PC-3 (cell line): ENCODE measurements at regions not wholly inside any gene's neighbourhood (a gene's known extent, or its start where the extent isn't known, plus 50 kb on each side); places are given as distances from the start of the nearest gene placed in this dataset.

Source experiments
- ATAC-seq: fragments of 200-7000 bp; cut with Tn5 transposase; 2 replicates; pipeline ENCODE4 v1.9.1; 2020; ENCODE audit warnings: mild to moderate bottlenecking, moderate library complexity
- BruUV-seq: library from RNA; stranded (reverse); fragments of 400-500 nt; replicated peaks from 2 replicates; lab custom pipeline; 2021; lab: Mats Ljungman, UMichigan
- CTCF ChIA-PET: fragments of 300-600 bp; sonication (Branson Sonifier 250); formaldehyde crosslinking; loops from one replicate; lab custom pipeline; 2022; ENCODE audit warnings: antibody characterized with exemption; lab: Charles Lee
- POLR2A ChIA-PET: fragments of 300-600 bp; sonication (Branson Sonifier 250); formaldehyde crosslinking; loops from one replicate; lab custom pipeline; 2022; ENCODE audit warnings: antibody characterized with exemption; ENCODE audit not compliant: unreplicated experiment; lab: Charles Lee
- DNase-seq: peaks from one replicate; pipeline ENCODE4 v3.0.0-alpha.2; 2015
- H2AFZ ChIP-seq: fragments of 300-600 bp; sonication (generic); 2 replicates; pipeline ENCODE4 v1.6.0; 2016; ENCODE audit warnings: antibody characterized with exemption, low read length
- H3F3A ChIP-seq: fragments of 300-600 bp; sonication (generic); one replicate; pipeline ENCODE4 v1.6.0; 2017; ENCODE audit warnings: antibody characterized with exemption, low read length, control low read depth, mild to moderate bottlenecking; ENCODE audit not compliant: unreplicated experiment
- H3K27ac ChIP-seq: fragments of 300-600 bp; sonication (generic); 2 replicates; pipeline ENCODE4 v1.5.1; 2016; ENCODE audit warnings: mild to moderate bottlenecking, low read length
- H3K27me3 ChIP-seq: fragments of 300-600 bp; sonication (generic); 2 replicates; pipeline ENCODE4 v1.6.1; 2016; ENCODE audit warnings: low read length, mixed read lengths
- H3K36me3 ChIP-seq: fragments of 300-600 bp; sonication (generic); 2 replicates; pipeline ENCODE4 v1.6.1; 2016; ENCODE audit warnings: low read depth, mixed run types, low read length, mixed read lengths
- H3K4me1 ChIP-seq: fragments of 300-600 bp; sonication (generic); 2 replicates; pipeline ENCODE4 v1.5.1; 2016; ENCODE audit warnings: low read length; ENCODE audit not compliant: insufficient read depth
- H3K4me2 ChIP-seq: fragments of 300-600 bp; sonication (generic); 2 replicates; pipeline ENCODE4 v1.6.0; 2016; ENCODE audit warnings: low read length
- H3K4me3 ChIP-seq: fragments of 300-600 bp; sonication (generic); 2 replicates; pipeline ENCODE4 v1.5.1; 2016; ENCODE audit warnings: mild to moderate bottlenecking, low read length, mixed read lengths
- H3K79me2 ChIP-seq: fragments of 300-600 bp; sonication (generic); 2 replicates; pipeline ENCODE4 v1.6.1; 2017; ENCODE audit warnings: low read length, mixed read lengths
- H3K9ac ChIP-seq: fragments of 300-600 bp; sonication (generic); 2 replicates; pipeline ENCODE4 v1.6.0; 2016; ENCODE audit warnings: mild to moderate bottlenecking, low read length
- H3K9me2 ChIP-seq: fragments of 300-600 bp; sonication (generic); replicated peaks from 2 replicates; pipeline ENCODE4 v1.6.1; 2016; ENCODE audit warnings: mixed run types, low read length, mixed read lengths
- H3K9me3 ChIP-seq: fragments of 300-600 bp; sonication (generic); 2 replicates; pipeline ENCODE4 v1.6.1; 2016; ENCODE audit warnings: low read length, mixed read lengths
- H4K20me1 ChIP-seq: fragments of 300-600 bp; sonication (generic); 2 replicates; pipeline ENCODE4 v1.6.1; 2016; ENCODE audit warnings: low read length, mixed read lengths
- CTCF ChIP-seq: fragments of 300-600 bp; sonication (generic); conservative IDR thresholded peaks from 2 replicates; pipeline ENCODE4 v1.5.1; 2017; ENCODE audit warnings: antibody characterized with exemption, low read depth, mild to moderate bottlenecking, low read length
- EZH2 ChIP-seq: fragments of 300-600 bp; sonication (generic); IDR thresholded peaks from one replicate; pipeline ENCODE4 v1.6.1; 2017; ENCODE audit warnings: antibody characterized with exemption, mild to moderate bottlenecking, low read length; ENCODE audit not compliant: unreplicated experiment
- EZH2phosphoT487 ChIP-seq: fragments of 300-600 bp; sonication (generic); IDR thresholded peaks from 2 replicates; pipeline ENCODE4 v1.6.1; 2018; ENCODE audit warnings: mild to moderate bottlenecking, antibody characterized with exemption, low read length, borderline replicate concordance
- intact Hi-C: fragments of 100-400 bp; cut with micrococcal nuclease; formaldehyde crosslinking; loops from 2 replicates; pipeline ENCODE4 v1.9.0; 2023

GRCh38 chr2:8438996-8439395 is 242.9 kb upstream of the ID2 start:
- Histone ChIP-seq H3K27me3 (no peaks in the 10 kb centered on the region), H3K4me2 (no peak overlapping the region), H2AFZ (no peak overlapping the region), H3K36me3 (no peaks in the 10 kb centered on the region), H3K27ac (no peak overlapping the region), H3K9ac (no peak overlapping the region), H3K79me2 (no peaks in the 10 kb centered on the region), H3F3A (no peaks in the 10 kb centered on the region), H3K9me2 (no peaks in the 10 kb centered on the region), H3K4me3 (no peak overlapping the region), H3K4me1 (peaks cover 4% of the 10 kb centered on the region; the same call in 1 of the 2 replicates), H3K9me3 (no peaks in the 10 kb centered on the region), H4K20me1 (no peaks in the 10 kb centered on the region)
- BruUV-seq, result no TSS peak
- no peak for DNase-seq
- intact Hi-C loops, result no loop called here
- no peak for ATAC-seq
- ChIA-PET CTCF (no interaction called here), POLR2A (no interaction called here)
- TF ChIP-seq EZH2, result no peak
- no peak for TF ChIP-seq EZH2phosphoT487
- TF ChIP-seq CTCF, result no peak

GRCh38 chr2:8440029-8440778 is 241.7 kb upstream of the ID2 start:
- no TSS peak for BruUV-seq
- H4K20me1 ChIP-seq, result no peaks in the 10 kb centered on the region
- ChIA-PET POLR2A (no interaction called here), CTCF (no interaction called here)
- TF ChIP-seq CTCF (no peak), EZH2phosphoT487 (no peak), EZH2 (no peak)
- H3F3A ChIP-seq, result no peaks in the 10 kb centered on the region
- no peak overlapping the region for H3K4me3 ChIP-seq
- no peaks in the 10 kb centered on the region for H3K9me3 ChIP-seq
- H3K79me2 ChIP-seq, result no peaks in the 10 kb centered on the region
- H3K4me2 ChIP-seq, result no peak overlapping the region
- H3K36me3 ChIP-seq, result no peaks in the 10 kb centered on the region
- ATAC-seq (no peak), DNase-seq (no peak)
- no peak overlapping the region for H3K9ac ChIP-seq
- no peak overlapping the region for H3K27ac ChIP-seq
- peaks cover 4% of the 10 kb centered on the region; the same call in 1 of the 2 replicates for H3K4me1 ChIP-seq
- no peaks in the 10 kb centered on the region for H3K9me2 ChIP-seq
- H2AFZ ChIP-seq, result no peak overlapping the region
- H3K27me3 ChIP-seq, result no peaks in the 10 kb centered on the region
- intact Hi-C loops, result loop anchor here (10.0 kb wide), 1 partner anchor 165 kb away; no protein-coding TSS in a partner anchor

GRCh38 chr2:8441371-8441770 is 240.5 kb upstream of the ID2 start:
- H3K9ac ChIP-seq, result no peak overlapping the region
- H3K27ac ChIP-seq, result no peak overlapping the region
- intact Hi-C loops, result loop anchor here (10.0 kb wide), 1 partner anchor 163 kb away; no protein-coding TSS in a partner anchor
- H3K79me2 ChIP-seq, result no peaks in the 10 kb centered on the region
- peaks cover 8% of the 10 kb centered on the region; the same call in 1 of the 2 replicates for H3K4me1 ChIP-seq
- POLR2A ChIA-PET, result no interaction called here
- no peak overlapping the region for H2AFZ ChIP-seq
- no peaks in the 10 kb centered on the region for H4K20me1 ChIP-seq
- CTCF ChIA-PET, result no interaction called here
- TF ChIP-seq EZH2 (no peak), EZH2phosphoT487 (no peak), CTCF (no peak)
- H3K27me3 ChIP-seq, result no peaks in the 10 kb centered on the region
- H3K4me2 ChIP-seq, result no peak overlapping the region
- H3K9me3 ChIP-seq, result no peaks in the 10 kb centered on the region
- H3K9me2 ChIP-seq, result no peaks in the 10 kb centered on the region
- no peaks in the 10 kb centered on the region for H3K36me3 ChIP-seq
- no peak for DNase-seq
- no peaks in the 10 kb centered on the region for H3F3A ChIP-seq
- no peak for ATAC-seq
- H3K4me3 ChIP-seq, result no peak overlapping the region
- BruUV-seq, result no TSS peak
